ENCODE measurements at regions not wholly inside any gene's neighbourhood (a gene's known extent, or its start where the extent isn't known, plus 50 kb on each side); places are given as distances from the start of the nearest gene placed in this dataset.

DNA sequence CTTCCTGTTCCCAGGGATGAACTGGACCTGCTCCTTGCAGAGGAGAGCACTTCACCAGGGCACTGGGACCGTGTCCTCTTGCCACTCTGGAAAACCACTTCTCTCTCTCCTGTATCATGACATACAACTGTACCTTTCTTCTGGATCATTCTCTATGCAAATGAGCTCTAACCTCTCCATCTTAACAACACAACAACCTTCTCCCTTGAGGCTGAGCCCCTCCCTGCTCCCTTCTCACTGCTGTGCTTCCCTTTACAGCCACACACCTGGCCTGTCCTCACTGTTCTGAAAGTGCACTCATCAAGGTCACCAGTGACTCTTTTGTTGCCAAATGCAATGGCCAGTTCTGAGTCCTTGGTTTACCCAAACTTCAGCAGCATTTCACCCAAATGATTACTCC is 54.5 kb upstream of the MRPS6 start:
- RAD21 ChIA-PET (ENCODE audit: unreplicated experiment), result interaction anchor here (1.0 to 8.8 kb wide), 12 partner anchors 35 to 335 kb away, joined by 3 to 145 read pairs (median 22); partner anchors contain the start of genes MRPS6 and SLC5A3
- Histone ChIP-seq H2AFZ (ENCODE audit: control insufficient read depth, low read depth, low read length) (peak overlapping the region; percentile 52), H3K4me3 (no peak overlapping the region), H3K27ac (ENCODE audit: control insufficient read depth, insufficient read depth) (peak overlapping the region; percentile 93), H4K20me1 (ENCODE audit: control insufficient read depth, insufficient read depth) (no peaks in the 10 kb centered on the region), H3K36me3 (ENCODE audit: control insufficient read depth in 2 of 2, insufficient read depth in 2 of 2, low read length in 1 of 2) (no peaks in the 10 kb centered on the region), H3K9me3 (replicated peaks; ENCODE audit: control insufficient read depth, insufficient read depth, low read length) (peaks cover 6% of the 10 kb centered on the region), H3K79me2 (ENCODE audit: control insufficient read depth, insufficient read depth, low read length) (no peaks in the 10 kb centered on the region), H3K4me2 (ENCODE audit: control insufficient read depth, insufficient read depth) (peak overlapping the region; percentile 53), H3K27me3 (replicated peaks in 1 of 2; ENCODE audit: control insufficient read depth in 2 of 2, insufficient read depth in 2 of 2, low read length in 1 of 2) (no peaks in the 10 kb centered on the region), H3K4me1 (ENCODE audit: control insufficient read depth, insufficient read depth, low read length) (peaks cover 58% of the 10 kb centered on the region), H3K9ac (ENCODE audit: control insufficient read depth, insufficient read depth, low read length) (peak overlapping the region; percentile 56)
- ATAC-seq (peak; percentile 42), FAIRE-seq (no peak), DNase-seq (ENCODE audit: low read depth, low spot score) (peak; percentile 63)
- SMC1A ChIA-PET (ENCODE audit: uncharacterized antibody, unreplicated experiment), result interaction anchor here (0.6 to 9.9 kb wide), 17 partner anchors 10 to 329 kb away, joined by 3 to 193 read pairs (median 4); partner anchors contain the start of genes MRPS6 and SLC5A3
- BruUV-seq (replicated peaks), result no TSS peak
- in situ Hi-C loops (cut with MboI), result loop anchor here (25.0 kb wide), 1 partner anchor 843 kb away; no protein-coding TSS in a partner anchor
- CTCF ChIA-PET, result interaction anchor here (0.6 to 4.8 kb wide), 11 partner anchors 44 to 329 kb away, joined by 3 to 48 read pairs (median 5); no protein-coding TSS in a partner anchor
- intact Hi-C loops (cut with micrococcal nuclease; ENCODE audit: unreplicated experiment), result no loop called here
- WGBS (ENCODE audit: insufficient coverage, insufficient replicate concordance, low lambda C conversion rate, missing lambda C conversion rate), result 0% methylated on average over 1 of the region's 1 CpG
- POLR2A ChIA-PET, result interaction anchor here (0.6 to 6.7 kb wide), 8 partner anchors 14 to 391 kb away, joined by 3 to 57 read pairs (median 6); no protein-coding TSS in a partner anchor
- TF ChIP-seq SRF (IDR thresholded peaks at IDR 0.05; ENCODE audit: low read depth in 2 of 2, low read length in 2 of 2), result no peak
- TF ChIP-seq, protein P1, sequence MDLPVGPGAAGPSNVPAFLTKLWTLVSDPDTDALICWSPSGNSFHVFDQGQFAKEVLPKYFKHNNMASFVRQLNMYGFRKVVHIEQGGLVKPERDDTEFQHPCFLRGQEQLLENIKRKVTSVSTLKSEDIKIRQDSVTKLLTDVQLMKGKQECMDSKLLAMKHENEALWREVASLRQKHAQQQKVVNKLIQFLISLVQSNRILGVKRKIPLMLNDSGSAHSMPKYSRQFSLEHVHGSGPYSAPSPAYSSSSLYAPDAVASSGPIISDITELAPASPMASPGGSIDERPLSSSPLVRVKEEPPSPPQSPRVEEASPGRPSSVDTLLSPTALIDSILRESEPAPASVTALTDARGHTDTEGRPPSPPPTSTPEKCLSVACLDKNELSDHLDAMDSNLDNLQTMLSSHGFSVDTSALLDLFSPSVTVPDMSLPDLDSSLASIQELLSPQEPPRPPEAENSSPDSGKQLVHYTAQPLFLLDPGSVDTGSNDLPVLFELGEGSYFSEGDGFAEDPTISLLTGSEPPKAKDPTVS (IDR thresholded peaks at IDR 0.05; ENCODE audit: low read depth, low read length), result 0 out of 2 replicates have a peak, but pooled peaks have one; percentile 58
- TF ChIP-seq ZNF274 (IDR thresholded peaks at IDR 0.05; ENCODE audit: insufficient read depth, insufficient read length), result no peak
- TF ChIP-seq CHD1 (IDR thresholded peaks at IDR 0.05; ENCODE audit: low read depth, low read length), result no peak
- no peak for TF ChIP-seq TCF7 (IDR thresholded peaks at IDR 0.05; ENCODE audit: borderline replicate concordance)
- TF ChIP-seq HDAC6 (IDR thresholded peaks at IDR 0.05; ENCODE audit: unreplicated experiment), result no peak
- TF ChIP-seq MEF2B (IDR thresholded peaks at IDR 0.05; ENCODE audit: partially characterized antibody, poor library complexity, severe bottlenecking), result peak; percentile 31
- no peak for TF ChIP-seq TAF1 (IDR thresholded peaks at IDR 0.05; ENCODE audit: borderline replicate concordance, low read depth, low read length)
- peak; percentile 65 for TF ChIP-seq HDGF (IDR thresholded peaks at IDR 0.05)
- TF ChIP-seq NRF1 (conservative IDR thresholded peaks at IDR 0.05; ENCODE audit: low read depth, low read length), result no peak
- TF ChIP-seq, protein P2, sequence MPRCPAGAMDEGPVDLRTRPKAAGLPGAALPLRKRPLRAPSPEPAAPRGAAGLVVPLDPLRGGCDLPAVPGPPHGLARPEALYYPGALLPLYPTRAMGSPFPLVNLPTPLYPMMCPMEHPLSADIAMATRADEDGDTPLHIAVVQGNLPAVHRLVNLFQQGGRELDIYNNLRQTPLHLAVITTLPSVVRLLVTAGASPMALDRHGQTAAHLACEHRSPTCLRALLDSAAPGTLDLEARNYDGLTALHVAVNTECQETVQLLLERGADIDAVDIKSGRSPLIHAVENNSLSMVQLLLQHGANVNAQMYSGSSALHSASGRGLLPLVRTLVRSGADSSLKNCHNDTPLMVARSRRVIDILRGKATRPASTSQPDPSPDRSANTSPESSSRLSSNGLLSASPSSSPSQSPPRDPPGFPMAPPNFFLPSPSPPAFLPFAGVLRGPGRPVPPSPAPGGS (IDR thresholded peaks at IDR 0.05; ENCODE audit: borderline replicate concordance, insufficient read depth, low read depth, low read length, poor library complexity, severe bottlenecking), result no peak
- no peak for TF ChIP-seq MTA2 (IDR thresholded peaks at IDR 0.05; ENCODE audit: low read depth)
- TF ChIP-seq NBN (IDR thresholded peaks at IDR 0.05), result peak; percentile 23; the same call in 1 of the 2 replicates
- TF ChIP-seq NFYB (IDR thresholded peaks at IDR 0.05; ENCODE audit: insufficient read depth, low read depth, low read length), result no peak
- TF ChIP-seq TCF12 (IDR thresholded peaks at IDR 0.05; ENCODE audit: low read depth, low read length), result 0 out of 2 replicates have a peak, but pooled peaks have one; percentile 24
- TF ChIP-seq TARDBP (IDR thresholded peaks at IDR 0.05; ENCODE audit: borderline replicate concordance), result no peak
- TF ChIP-seq YY1 (IDR thresholded peaks at IDR 0.05; ENCODE audit: low read depth, low read length), result no peak
- no peak for TF ChIP-seq SMARCA5 (IDR thresholded peaks at IDR 0.05)
- TF ChIP-seq CBFB (IDR thresholded peaks at IDR 0.05; ENCODE audit: low read depth), result no peak
- TF ChIP-seq, protein P3, sequence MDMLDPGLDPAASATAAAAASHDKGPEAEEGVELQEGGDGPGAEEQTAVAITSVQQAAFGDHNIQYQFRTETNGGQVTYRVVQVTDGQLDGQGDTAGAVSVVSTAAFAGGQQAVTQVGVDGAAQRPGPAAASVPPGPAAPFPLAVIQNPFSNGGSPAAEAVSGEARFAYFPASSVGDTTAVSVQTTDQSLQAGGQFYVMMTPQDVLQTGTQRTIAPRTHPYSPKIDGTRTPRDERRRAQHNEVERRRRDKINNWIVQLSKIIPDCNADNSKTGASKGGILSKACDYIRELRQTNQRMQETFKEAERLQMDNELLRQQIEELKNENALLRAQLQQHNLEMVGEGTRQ (IDR thresholded peaks at IDR 0.05; ENCODE audit: borderline replicate concordance, low read depth, low read length), result no peak
- TF ChIP-seq, protein P4, sequence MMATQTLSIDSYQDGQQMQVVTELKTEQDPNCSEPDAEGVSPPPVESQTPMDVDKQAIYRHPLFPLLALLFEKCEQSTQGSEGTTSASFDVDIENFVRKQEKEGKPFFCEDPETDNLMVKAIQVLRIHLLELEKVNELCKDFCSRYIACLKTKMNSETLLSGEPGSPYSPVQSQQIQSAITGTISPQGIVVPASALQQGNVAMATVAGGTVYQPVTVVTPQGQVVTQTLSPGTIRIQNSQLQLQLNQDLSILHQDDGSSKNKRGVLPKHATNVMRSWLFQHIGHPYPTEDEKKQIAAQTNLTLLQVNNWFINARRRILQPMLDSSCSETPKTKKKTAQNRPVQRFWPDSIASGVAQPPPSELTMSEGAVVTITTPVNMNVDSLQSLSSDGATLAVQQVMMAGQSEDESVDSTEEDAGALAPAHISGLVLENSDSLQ (IDR thresholded peaks at IDR 0.05), result no peak
- TF ChIP-seq NFYA (IDR thresholded peaks at IDR 0.05; ENCODE audit: borderline replicate concordance, low read depth, low read length), result no peak

All from GM12878 (cell line).